ENCODE measurements at regions not wholly inside any gene's neighbourhood (a gene's known extent, or its start where the extent isn't known, plus 50 kb on each side); places are given as distances from the start of the nearest gene placed in this dataset.

- CTCF ChIA-PET, result no interaction called here
- POLR2A ChIA-PET, result no interaction called here
These were observed 123.4 kb downstream of the ESM1 start for GRCh38 chr5:54862036-54862435.

- POLR2A ChIA-PET, result no interaction called here
- CTCF ChIA-PET, result no interaction called here
These were observed 124.0 kb downstream of the ESM1 start for GRCh38 chr5:54861212-54861894.

GRCh38 chr5:54860321-54860720, 125.1 kb downstream of the ESM1 start:
- POLR2A ChIA-PET, result no interaction called here
- CTCF ChIA-PET, result no interaction called here

- ChIA-PET CTCF (interaction anchor here (0.5 to 0.6 kb wide), 2 partner anchors 302 to 349 kb away, joined by 3 read pairs; no protein-coding TSS in a partner anchor), POLR2A (interaction anchor here (0.6 kb wide), 1 partner anchor 148 kb away, joined by 3 read pairs; no protein-coding TSS in a partner anchor)
These were observed 126.1 kb downstream of the ESM1 start for GRCh38 chr5:54859316-54859715.

- ChIA-PET POLR2A (no interaction called here), CTCF (interaction anchor here (0.6 kb wide), 1 partner anchor 691 kb away, joined by 3 read pairs; no protein-coding TSS in a partner anchor)
These were observed 130.4 kb downstream of the ESM1 start for GRCh38 chr5:54854883-54855581.

GRCh38 chr5:54852007-54852406, 133.4 kb downstream of the ESM1 start:
- ChIA-PET CTCF (interaction anchor here (2.1 kb wide), 1 partner anchor 15 kb away, joined by 5 read pairs; no protein-coding TSS in a partner anchor), POLR2A (no interaction called here)

- ChIA-PET CTCF (interaction anchor here (2.1 kb wide), 1 partner anchor 15 kb away, joined by 5 read pairs; no protein-coding TSS in a partner anchor), POLR2A (no interaction called here)
These were observed 133.9 kb downstream of the ESM1 start for GRCh38 chr5:54851449-54851848.

- ChIA-PET POLR2A (no interaction called here), CTCF (interaction anchor here (3.2 kb wide), 1 partner anchor 332 kb away, joined by 11 read pairs; the partner anchor contains the start of gene SNX18)
These were observed 136.8 kb downstream of the ESM1 start for GRCh38 chr5:54848581-54848980.

GRCh38 chr5:54845567-54845941, 139.8 kb downstream of the ESM1 start:
- POLR2A ChIA-PET, result no interaction called here
- CTCF ChIA-PET, result interaction anchor here (0.7 to 3.5 kb wide), 8 partner anchors 22 to 335 kb away, joined by 3 to 30 read pairs (median 4); partner anchors contain the start of gene SNX18

GRCh38 chr5:54844905-54845566, 140.4 kb downstream of the ESM1 start:
- POLR2A ChIA-PET, result no interaction called here
- CTCF ChIA-PET, result interaction anchor here (0.7 to 3.5 kb wide), 10 partner anchors 22 to 335 kb away, joined by 3 to 30 read pairs (median 4); partner anchors contain the start of gene SNX18

GRCh38 chr5:54844266-54844665, 141.1 kb downstream of the ESM1 start:
- ChIA-PET CTCF (interaction anchor here (0.9 to 3.5 kb wide), 7 partner anchors 61 to 334 kb away, joined by 3 to 30 read pairs (median 3); partner anchors contain the start of genes GPX8 and SNX18), POLR2A (no interaction called here)

GRCh38 chr5:54841481-54841880, 143.9 kb downstream of the ESM1 start:
- CTCF ChIA-PET, result no interaction called here
- POLR2A ChIA-PET, result no interaction called here

GRCh38 chr5:54838843-54839242, 146.6 kb downstream of the ESM1 start:
- POLR2A ChIA-PET, result interaction anchor here (0.7 kb wide), 1 partner anchor 18 kb away, joined by 3 read pairs; no protein-coding TSS in a partner anchor
- CTCF ChIA-PET, result interaction anchor here (0.6 to 2.4 kb wide), 3 partner anchors 279 to 322 kb away, joined by 3 to 8 read pairs (median 4); partner anchors contain the start of gene SNX18

GRCh38 chr5:54837981-54838380, 147.4 kb downstream of the ESM1 start:
- ChIA-PET POLR2A (no interaction called here), CTCF (interaction anchor here (2.4 kb wide), 1 partner anchor 321 kb away, joined by 8 read pairs; the partner anchor contains the start of gene SNX18)

- CTCF ChIA-PET, result interaction anchor here (2.4 kb wide), 1 partner anchor 320 kb away, joined by 8 read pairs; the partner anchor contains the start of gene SNX18
- POLR2A ChIA-PET, result no interaction called here
These were observed 148.3 kb downstream of the ESM1 start for GRCh38 chr5:54837093-54837492.

GRCh38 chr5:54835647-54836046, 149.7 kb downstream of the ESM1 start:
- ChIA-PET POLR2A (no interaction called here), CTCF (no interaction called here)

GRCh38 chr5:54834121-54834842, 151.1 kb downstream of the ESM1 start:
- POLR2A ChIA-PET, result no interaction called here
- CTCF ChIA-PET, result no interaction called here

GRCh38 chr5:54833590-54833989, 151.8 kb downstream of the ESM1 start:
- POLR2A ChIA-PET, result no interaction called here
- CTCF ChIA-PET, result no interaction called here

- POLR2A ChIA-PET, result no interaction called here
- CTCF ChIA-PET, result no interaction called here
These were observed 152.5 kb downstream of the ESM1 start for GRCh38 chr5:54832858-54833257.

GRCh38 chr5:54832045-54832444, 153.3 kb downstream of the ESM1 start:
- ChIA-PET CTCF (no interaction called here), POLR2A (no interaction called here)
